Nucleus accumbens (tissue), 56 donors: ENCODE measurements at regions not wholly inside any gene's neighbourhood (a gene's known extent, or its start where the extent isn't known, plus 50 kb on each side); places are given as distances from the start of the nearest gene placed in this dataset.
"Not testable (repeated sequence)": the region's sequence is repeated elsewhere in the genome, so short reads cannot be mapped to it uniquely, and the experiment has no call there.

Experiments
- DNase-seq, 56 donors: peaks; one replicate each; lab custom pipeline; 2025; lab: John Stamatoyannopoulos, UW

DNA sequence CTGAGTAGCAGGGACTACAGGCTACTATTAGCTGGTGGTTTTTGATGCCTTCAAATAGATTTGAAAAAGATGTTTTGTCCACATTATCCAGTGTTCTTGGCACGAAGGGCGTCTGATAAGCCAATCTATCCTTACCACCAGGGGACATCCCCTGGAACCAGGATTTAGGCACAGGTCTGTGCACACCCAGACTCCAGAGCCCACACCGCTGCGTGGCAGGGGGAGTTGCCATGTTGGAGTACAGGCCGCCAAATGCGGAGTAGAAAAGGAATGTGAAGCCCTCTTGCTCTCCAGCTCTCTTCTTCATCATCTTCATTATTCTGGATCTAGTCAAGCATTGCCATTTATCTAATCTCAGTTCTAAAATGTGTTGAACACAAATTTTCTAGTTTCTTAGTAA is 54.3 kb downstream of the RNU1-4 start:
- DNase-seq: not testable (repeated sequence)

GRCh38 chr1:16795119-16795518 is 54.8 kb downstream of the RNU1-4 start:
- DNase-seq: not testable (repeated sequence)

DNA sequence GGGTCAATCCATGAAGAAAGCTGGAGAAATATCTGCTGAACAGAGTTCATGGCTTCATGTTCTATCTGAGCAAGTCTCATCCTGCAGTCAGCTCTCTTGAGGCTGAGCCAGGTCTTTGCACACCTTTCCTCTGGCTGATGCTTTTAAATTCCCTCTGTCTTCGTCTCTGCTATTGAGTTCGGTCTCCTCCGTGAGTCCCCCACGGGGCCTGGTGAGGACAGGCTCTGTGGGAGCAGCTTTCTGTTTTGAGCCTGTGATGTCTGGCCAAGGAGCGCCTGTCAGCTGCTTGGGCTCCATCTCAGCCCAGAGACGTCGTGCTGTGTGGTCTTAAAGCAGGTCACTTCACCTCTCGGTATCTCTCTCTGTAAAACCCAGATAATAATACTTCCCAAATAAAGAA is 55.9 kb downstream of the RNU1-4 start:
- not testable (repeated sequence) for DNase-seq

DNA sequence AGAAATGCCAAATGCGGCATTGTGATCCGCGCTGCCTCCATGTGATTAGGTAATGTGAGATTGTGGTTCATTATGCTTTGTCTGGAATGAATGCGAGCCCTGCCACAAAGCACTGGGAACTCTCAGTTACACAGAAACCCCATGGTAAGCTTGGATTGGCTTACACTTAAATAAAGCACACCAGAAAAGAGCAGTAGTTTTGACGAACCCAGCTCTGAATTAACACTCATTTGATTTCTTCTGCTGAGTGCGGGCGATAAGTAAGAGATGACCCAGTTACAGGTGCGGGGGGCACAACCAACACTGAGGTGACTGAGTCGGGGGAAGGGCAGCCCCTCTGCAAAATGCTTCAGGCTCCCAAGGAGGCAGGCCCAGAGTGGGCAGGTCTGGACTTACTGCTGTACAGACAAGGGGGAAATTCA is 56.3 kb downstream of the RNU1-4 start:
- peak in 1 of 56 donors; percentile 12 for DNase-seq

GRCh38 chr1:16797065-16797464 is 56.7 kb downstream of the RNU1-4 start:
- not testable (repeated sequence) for DNase-seq

DNA sequence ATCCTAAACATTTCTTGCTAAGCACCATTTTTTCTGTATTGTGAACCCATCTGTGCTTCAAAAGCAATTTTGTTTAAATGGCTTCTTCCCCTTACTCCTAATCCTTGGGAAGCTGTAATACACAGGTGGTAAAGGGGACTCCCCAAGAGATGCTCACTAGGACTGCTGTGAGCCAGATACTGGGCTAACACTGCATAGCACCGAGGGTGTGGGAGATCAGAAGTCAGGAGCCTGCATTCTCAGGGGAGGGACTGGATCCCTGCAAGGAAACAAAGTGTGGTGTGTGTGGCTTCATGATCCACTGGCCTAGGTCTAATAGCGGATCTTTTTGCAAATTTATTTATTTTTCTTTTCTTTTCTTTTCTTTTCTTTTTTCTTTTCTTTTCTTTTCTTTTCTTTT is 57.7 kb downstream of the RNU1-4 start:
- DNase-seq: not testable (repeated sequence)
